ENCODE measurements at regions not wholly inside any gene's neighbourhood (a gene's known extent, or its start where the extent isn't known, plus 50 kb on each side); places are given as distances from the start of the nearest gene placed in this dataset.

DNA sequence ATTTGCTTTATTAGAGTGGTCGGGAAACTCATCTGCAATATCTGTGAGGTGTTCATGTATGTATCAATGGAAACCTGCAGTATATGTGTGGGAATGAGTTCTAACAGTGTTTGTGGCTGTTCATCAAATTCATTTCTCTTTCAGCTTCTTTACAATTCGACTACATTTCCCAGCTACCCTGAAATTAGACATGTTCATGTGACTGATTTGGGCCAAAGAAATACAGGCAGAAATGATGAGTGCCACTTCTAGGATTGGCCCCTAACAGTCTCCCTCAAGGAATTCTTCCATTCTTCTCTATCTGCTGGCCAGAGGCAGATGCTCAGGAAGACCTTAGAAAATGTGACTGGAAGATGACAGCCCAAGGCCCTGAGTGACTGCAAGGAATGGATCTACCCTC is 114.8 kb upstream of the WAC start:
- TF ChIP-seq, protein P1, sequence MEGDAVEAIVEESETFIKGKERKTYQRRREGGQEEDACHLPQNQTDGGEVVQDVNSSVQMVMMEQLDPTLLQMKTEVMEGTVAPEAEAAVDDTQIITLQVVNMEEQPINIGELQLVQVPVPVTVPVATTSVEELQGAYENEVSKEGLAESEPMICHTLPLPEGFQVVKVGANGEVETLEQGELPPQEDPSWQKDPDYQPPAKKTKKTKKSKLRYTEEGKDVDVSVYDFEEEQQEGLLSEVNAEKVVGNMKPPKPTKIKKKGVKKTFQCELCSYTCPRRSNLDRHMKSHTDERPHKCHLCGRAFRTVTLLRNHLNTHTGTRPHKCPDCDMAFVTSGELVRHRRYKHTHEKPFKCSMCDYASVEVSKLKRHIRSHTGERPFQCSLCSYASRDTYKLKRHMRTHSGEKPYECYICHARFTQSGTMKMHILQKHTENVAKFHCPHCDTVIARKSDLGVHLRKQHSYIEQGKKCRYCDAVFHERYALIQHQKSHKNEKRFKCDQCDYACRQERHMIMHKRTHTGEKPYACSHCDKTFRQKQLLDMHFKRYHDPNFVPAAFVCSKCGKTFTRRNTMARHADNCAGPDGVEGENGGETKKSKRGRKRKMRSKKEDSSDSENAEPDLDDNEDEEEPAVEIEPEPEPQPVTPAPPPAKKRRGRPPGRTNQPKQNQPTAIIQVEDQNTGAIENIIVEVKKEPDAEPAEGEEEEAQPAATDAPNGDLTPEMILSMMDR (IDR thresholded peaks at IDR 0.05; ENCODE audit: low read depth, low read length, missing control alignments), result no peak
- no peak for DNase-seq (ENCODE audit: extremely low read depth, low read depth)
- H3K4me3 ChIP-seq (replicated peaks; ENCODE audit: low read depth, low read length), result no peak overlapping the region

DNA sequence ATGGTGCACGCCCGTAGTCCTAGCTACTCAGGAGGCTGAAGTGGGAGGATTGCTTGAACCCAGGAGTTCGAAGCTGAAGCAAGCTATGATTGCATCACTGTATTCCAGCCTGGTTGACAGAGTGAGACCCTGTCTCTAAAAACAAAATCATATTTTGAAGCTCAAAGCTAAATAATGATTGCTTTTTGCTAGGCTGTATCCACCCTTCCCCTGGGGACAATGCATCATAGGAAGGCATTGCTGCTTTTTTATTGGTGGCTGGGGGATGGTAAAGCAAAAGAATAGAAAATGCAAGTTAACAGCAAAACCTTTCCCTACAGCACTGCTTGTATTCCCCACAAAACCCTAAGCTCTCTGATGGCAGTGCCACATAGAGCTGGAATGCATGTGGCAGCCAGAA is 107.5 kb upstream of the WAC start:
- TF ChIP-seq, protein P1 (IDR thresholded peaks at IDR 0.05; ENCODE audit: low read depth, low read length, missing control alignments), result no peak
- no peak for DNase-seq (ENCODE audit: extremely low read depth, low read depth)
- no peak overlapping the region for H3K4me3 ChIP-seq (replicated peaks; ENCODE audit: low read depth, low read length)

DNA sequence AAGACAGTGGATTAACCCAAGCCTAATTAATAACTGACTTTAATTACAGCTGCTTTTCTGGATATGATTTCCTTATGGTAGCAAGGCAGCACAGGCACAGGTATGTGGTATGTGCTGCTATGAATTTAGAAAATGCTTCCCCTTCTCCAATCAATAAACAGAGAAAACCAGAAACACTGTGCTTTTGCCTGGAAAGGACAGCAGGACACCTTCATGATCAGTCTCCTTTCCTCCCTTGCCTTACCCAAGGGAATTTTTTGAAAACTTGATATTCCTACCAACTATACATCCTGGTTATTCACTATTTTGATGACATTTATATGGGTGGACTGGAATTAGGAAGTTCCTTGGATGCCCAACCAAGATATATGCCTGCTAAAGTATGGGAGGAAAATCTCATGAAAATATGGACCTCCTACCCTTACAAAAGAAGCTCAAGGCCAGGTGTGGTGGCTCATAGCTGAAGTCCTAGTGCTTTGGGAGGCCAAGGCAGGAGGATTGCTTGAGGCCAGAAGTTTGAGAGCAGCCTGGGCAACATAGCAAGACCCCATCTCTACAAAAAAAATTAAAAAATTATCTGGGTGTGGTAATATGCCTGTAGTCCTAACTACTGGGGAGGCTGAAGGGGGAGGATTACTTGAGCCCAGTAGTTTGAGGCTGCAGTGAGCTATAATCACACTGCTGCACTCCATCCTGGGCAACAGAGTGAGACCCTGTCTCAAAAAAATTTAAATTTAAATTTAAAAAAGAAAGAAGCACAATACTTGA is 106.3 kb upstream of the WAC start:
- H3K4me3 ChIP-seq (replicated peaks; ENCODE audit: low read depth, low read length), result no peak overlapping the region
- no peak for DNase-seq (ENCODE audit: extremely low read depth, low read depth)
- TF ChIP-seq, protein P1 (IDR thresholded peaks at IDR 0.05; ENCODE audit: low read depth, low read length, missing control alignments), result no peak

DNA sequence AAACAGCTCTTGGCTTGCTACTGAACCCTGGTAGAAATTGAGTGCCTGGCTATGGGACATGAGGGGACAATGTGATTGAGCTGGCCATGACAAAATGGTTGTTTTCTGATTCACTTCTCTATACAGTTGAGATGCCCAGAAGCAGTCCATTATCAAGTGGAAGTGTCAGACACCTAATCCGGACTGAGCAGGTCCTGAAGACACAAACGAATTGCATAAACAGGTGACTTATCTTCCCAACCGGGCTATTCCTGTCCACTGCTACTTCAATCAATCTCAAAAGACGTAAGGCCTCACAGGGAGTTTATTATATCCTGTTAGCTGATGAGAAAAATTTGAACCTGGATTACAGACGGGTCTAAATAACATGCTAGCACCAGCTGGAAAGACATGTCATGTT is 105.5 kb upstream of the WAC start:
- TF ChIP-seq, protein P1 (IDR thresholded peaks at IDR 0.05; ENCODE audit: low read depth, low read length, missing control alignments), result no peak
- DNase-seq (ENCODE audit: extremely low read depth, low read depth), result no peak
- no peak overlapping the region for H3K4me3 ChIP-seq (replicated peaks; ENCODE audit: low read depth, low read length)

DNA sequence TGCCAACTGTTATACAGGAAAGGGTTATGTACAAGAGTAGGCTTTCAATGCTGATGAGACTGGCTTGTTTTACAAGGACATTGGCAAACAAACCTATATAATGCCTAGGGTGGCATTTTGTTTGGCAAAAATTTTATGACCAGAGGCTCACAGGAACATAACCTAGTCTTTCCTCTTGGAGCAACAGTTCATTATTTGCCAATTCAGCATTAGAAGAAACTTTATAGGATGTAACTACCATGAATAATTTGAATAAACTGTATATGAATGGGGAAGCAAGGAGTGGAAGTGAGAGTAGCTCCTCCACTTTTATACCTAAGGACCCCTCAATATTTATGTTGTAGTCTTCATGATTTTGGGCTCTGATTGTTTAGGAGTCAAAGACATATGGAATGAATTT is 103.9 kb upstream of the WAC start:
- TF ChIP-seq, protein P1 (IDR thresholded peaks at IDR 0.05; ENCODE audit: low read depth, low read length, missing control alignments), result no peak
- H3K4me3 ChIP-seq (replicated peaks; ENCODE audit: low read depth, low read length), result no peak overlapping the region
- DNase-seq (ENCODE audit: extremely low read depth, low read depth), result no peak

DNA sequence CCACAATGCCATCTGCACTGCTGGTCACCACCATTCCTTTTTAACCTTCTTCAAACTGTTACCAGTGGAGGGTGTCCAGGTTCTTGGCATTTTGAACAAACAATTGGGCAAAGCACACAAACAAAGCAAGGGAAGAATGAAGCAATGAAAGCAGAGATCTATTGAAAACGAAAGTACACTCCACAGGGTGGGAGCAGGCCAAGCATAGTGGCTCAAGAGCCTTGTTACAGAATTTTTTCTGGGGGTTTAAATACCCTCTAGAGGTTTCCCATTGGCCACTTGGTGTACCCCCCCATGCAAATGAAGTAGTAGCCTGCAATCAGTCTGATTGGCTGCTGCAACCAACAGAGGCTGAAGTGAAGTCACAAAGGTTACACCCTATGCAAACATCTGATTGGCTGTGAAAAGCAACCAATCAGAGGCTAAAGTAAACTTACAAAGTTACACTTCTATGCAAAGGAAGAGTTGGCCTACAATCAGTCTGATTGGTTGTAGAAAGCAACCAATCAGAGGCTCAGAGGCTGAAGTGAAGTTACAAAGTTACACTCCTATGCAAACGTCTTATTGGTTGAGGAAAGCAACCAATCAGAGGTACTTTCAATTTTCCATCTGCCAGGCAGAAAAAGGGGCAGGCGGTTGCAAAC is 103.2 kb upstream of the WAC start:
- DNase-seq (ENCODE audit: extremely low read depth, low read depth), result no peak
- H3K4me3 ChIP-seq (replicated peaks; ENCODE audit: low read depth, low read length), result no peak overlapping the region
- TF ChIP-seq, protein P1 (IDR thresholded peaks at IDR 0.05; ENCODE audit: low read depth, low read length, missing control alignments), result no peak
